ENCODE measurements at regions not wholly inside any gene's neighbourhood (a gene's known extent, or its start where the extent isn't known, plus 50 kb on each side); places are given as distances from the start of the nearest gene placed in this dataset.
"Not testable (repeated sequence)": the region's sequence is repeated elsewhere in the genome, so short reads cannot be mapped to it uniquely, and the experiment has no call there.

DNA sequence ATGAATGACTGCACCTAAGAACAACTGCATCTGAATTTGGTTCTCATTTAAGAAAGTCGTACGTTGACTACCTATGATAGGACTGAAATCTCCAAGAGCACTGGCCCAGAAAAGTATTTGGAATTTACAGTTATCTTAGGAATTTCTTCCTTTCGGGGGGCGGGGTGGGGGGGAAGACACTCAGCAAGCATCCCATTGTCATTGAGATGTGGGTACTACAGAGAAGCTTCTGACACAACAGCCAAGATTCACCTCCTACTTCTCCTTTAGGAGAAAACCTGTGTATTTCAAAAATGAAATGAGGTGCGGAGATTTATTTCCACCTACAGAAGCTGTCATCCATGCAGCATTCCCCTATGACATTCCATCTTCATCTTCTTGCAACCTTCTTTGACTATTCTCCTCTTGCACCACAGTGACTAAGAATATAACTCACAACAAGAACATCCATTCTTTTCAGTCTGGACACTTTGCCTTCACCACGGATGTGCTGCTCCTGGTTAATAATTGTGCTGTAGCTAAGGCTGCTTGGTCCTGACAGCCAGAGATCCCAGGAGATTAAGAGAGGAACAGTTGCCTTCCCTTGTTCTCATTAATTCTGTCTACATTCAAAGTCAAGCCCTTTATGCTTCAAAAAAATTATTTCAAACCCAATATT, 98.4 kb upstream of the FRMD4A start:
- no peak for DNase-seq (ENCODE audit: low spot score)

DNA sequence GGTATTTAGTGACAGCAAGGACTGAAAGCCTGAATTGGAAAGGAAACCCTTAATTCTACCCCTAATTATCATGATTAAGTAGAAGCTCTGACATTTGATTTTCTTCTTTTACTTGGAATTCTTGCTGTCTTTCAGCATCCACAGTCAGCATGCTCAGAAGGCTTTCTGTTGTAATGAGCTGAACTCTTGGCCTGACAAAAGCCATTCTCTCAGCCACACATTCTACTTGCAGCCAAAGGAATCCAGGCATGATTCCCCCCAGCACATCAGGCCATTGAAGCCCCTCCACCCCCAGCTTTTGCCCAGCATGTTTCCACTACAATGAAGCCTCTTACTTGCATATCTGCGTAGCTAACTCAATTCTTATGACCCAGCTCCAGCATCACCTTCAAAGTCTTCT, 94.3 kb upstream of the FRMD4A start:
- no peak for DNase-seq (ENCODE audit: low spot score)

DNA sequence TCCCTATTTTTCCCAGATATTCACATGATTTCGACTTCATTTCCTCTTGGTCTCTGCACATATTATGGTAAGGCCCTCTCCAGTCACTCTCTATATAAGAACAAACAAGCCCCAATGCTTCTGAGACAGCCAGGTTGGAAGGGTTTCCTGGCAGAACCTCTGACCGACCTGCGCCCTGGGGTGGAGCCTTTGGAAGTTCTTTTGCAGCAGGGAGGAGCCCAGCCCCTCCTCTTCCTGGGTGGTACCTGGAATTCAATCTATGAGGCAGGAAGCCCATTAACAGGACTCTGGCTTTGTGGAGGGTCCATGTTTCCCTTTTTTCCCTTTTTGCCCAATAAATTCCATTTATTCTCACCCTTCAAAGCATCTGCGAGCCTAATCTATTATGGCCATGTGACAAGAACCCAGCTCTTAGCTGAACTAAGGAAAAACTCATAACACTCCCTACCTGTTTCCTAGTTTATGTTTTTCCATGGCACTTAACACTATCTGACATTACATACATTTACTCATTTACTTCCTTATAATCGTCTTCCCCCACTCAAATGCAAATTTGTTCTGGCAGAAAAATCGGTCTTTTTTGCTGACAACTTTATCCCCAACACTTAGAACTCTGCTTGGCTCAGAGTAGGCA, 92.5 kb upstream of the FRMD4A start:
- no peak for DNase-seq (ENCODE audit: low spot score)

DNA sequence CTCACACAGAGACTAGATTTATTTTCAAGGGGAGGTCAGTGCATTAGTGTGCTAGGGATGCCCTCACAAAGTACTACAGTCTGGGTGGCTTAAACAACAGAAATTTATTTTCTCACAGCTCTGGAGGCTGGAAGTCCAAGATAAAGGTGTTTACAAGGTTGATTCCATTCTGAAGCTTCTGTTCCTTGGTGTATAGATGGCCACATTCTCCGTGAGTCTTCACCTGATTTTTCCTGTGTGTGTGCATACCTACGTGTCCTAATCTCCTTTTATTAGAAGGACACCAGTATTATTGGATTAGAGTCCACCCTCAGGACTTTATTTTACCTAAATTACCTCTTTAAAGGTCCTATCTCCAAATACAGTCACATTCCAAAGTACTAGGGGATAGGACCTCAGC, 91.7 kb upstream of the FRMD4A start:
- no peak for DNase-seq (ENCODE audit: low spot score)

DNA sequence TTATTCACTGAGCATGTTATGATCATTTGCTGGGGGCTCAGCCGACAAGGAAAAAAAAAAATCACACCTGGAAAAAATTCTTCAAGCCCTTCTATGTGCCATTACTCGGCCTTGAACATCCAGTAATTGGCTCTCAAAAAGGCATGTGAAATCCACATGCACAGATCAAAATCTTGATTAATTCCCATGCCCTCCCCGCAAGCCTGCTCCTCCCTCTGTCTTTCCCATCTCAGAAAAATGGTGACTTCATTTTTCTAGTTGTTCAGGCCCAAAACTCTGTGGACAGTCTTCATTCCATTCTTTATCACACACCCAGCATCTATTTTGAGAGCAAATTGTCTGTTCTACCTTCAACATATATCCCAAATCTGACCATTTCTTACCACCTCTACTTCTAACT, 91.2 kb upstream of the FRMD4A start:
- no peak for DNase-seq (ENCODE audit: low spot score)

DNA sequence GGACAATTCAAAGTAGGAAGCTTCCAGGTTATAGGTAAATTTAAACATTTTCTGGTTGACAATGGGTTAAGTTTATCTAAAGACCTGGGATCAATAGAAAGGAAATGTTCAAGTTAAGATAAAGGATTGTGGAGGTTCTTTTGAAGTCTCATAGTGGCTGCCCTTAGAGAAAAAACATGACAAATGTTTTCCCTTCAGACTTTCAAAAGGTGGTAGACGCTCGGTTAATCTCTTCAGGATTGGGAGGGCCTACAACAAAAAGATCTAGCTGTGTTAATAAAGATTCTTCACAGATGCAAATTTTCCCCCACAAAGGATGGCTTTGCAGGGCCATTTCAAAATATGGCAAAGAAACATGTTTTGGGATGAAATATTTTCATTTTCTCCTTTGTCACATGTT, 86.6 kb upstream of the FRMD4A start:
- DNase-seq (ENCODE audit: low spot score) = not testable (repeated sequence)

DNA sequence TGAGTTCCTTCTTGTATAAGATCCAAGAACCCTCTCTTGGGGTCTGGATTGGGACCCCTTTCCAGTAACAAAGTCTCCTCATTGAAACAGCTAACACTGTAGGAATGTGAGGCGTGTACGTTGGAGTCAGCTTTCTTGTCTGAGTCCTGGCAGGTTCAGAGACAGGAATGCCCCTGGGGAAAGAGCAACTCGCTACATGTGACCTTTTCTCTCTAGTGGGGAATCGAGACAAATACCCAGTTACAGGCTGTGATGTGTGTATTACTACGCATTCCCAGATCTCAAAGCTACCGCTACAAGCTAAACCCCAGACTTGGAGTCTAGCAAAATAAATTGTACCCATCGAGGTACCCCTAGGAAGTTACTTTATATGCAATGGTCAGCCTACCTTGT, 85.6 kb upstream of the FRMD4A start:
- DNase-seq (ENCODE audit: low spot score) = no peak

DNA sequence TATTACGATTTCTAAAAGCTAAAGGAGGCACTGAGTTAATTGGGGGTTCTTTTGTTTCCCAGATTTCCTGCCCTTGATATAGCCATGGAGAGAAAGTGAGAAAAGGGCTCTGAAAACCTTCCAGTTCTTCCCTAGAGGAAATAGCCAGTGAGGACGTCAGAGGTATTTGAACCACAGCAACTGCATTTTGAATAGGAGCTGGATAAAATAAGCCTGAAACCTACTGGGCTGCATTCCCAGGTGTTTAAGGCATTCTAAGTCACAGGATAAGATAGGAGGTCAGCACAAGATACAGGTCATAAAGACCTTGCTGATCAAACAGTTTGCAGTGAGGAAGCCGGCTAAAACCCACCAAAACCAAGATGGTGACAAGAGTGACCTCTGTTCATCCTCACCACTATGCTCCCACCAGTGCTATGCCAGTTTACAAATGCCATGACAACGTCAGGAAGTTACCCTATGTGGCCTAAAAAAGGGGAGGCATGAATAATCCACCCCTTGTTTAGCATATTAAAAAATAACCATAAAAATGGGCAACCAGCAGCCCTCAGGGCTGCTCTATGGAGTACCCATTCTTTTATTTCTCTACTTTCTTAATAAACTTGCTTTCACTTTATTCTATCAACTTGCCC, 85.1 kb upstream of the FRMD4A start:
- DNase-seq (ENCODE audit: low spot score) = no peak

DNA sequence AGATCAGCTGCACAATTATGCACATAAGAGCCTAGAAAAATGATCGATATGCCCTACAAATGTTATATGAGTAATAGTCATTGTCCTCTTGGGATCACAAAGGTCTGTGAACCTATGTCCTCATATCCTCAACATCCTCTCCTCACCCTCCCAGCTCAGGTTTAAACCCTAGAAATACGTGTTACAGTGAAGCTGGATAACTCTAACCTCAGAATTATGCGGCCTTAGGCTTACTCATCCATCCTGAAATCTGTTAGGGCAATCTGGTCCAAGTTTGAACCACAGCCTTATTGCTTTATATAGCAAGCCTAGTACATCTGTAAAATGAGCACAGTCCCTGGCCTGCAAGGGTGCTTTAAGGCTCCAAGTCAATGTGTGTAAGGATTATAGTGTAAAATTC, 84.2 kb upstream of the FRMD4A start:
- no peak for DNase-seq (ENCODE audit: low spot score)

DNA sequence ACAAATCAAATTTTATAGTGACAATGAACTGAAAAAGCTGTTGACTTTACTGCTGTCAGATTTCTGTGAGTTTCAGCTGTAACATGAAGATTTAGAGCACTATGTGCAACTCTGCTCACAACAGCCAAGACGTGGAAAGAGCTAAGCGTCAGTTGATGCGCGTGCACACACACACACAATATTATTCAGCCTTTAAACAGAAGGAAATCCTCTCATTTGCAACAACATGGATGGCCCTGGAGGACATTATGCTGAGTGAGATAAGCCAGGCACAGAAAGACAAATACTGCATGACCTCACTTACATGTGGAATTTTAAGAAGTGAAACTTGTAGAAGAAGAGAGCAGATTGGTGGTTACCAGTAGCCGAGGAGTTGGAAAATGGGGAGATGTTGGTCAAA, 82.8 kb upstream of the FRMD4A start:
- DNase-seq (ENCODE audit: low spot score) = no peak

DNA sequence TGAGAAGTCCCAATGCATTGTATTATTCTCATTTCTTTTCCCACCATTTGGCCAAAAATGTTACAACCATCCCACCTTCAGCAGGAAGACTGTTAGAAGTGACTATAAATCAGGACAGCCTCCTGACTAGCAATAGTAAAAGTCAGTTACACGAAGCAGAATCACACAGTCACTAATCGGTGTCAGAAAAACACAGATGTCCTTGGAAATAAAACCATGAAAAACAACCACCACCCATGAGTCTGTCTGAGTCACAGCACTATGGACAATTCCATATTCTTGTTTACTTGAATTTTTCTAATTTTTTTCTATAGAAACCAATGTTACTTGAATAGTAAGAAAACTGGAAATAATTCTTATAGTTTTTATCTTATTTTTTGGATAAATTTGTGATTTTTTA, 81.9 kb upstream of the FRMD4A start:
- DNase-seq (ENCODE audit: low spot score) = no peak

DNA sequence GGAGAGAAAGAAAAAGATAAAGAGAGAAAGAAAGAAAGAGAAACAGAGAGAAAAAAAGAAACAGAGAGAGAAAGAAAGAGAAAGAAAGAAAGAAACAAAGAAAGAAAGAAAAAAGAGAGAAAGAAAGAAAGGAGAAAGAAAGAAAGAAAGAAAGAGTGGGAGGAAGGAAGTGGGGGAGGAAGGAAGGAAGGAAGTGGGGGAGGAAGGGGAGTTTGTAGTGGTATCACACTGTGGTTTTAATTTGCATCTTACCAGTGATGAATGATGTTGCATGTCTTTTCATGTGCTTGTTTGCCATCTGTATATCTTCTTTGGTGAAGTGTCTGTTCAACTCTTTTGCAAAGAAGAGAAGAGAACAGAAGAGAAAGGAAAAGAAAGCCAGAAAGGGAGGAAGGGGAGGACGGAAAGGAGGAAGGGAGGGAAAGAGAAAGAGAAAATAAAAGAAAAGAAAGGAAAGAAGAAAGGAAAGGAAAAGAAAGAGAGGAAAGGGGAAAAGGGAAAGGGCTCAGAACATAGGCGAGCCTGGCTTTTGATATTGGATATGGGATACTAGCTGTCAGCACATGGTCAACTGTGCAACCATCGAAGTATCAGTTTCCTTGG, 79.2 kb upstream of the FRMD4A start:
- DNase-seq (ENCODE audit: low spot score) = no peak

DNA sequence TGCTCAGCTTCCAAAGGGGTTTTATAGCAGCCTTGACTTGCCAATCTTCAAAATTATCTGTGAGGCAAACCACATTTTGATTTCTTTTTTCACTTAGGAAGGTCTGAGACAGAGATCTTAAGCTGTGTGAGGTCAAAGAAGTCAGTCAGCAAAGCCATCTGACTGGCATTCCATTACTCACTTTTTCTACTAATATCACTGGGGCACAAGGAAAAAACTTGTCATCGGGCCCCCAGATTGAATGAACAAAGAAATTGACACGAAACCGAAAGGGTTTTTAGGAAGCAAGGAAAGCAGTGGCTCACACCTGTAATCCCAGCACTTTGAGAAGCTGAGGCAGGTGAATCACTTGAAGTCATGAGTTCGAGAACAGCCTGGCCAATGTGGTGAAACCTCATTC, 78.5 kb upstream of the FRMD4A start:
- DNase-seq (ENCODE audit: low spot score) = no peak

DNA sequence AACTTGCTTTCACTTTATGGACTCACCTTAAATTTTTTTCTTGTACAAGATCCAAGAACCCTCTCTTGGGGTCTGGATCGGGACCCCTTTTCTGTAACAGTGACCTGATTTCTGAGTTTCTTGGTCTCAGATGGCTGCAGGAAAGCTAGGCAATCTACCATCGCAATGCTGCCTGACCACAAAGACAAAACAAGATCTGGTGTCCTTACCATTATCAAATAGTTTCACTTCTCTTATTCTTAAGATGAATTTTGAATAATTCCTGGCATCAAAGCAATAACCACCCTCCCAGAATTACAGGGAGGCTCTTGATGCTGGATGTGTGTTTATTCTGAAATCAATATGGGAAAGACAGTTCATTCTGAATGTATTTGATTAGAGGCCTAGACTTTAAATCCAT, 77.4 kb upstream of the FRMD4A start:
- DNase-seq (ENCODE audit: low spot score) = no peak

DNA sequence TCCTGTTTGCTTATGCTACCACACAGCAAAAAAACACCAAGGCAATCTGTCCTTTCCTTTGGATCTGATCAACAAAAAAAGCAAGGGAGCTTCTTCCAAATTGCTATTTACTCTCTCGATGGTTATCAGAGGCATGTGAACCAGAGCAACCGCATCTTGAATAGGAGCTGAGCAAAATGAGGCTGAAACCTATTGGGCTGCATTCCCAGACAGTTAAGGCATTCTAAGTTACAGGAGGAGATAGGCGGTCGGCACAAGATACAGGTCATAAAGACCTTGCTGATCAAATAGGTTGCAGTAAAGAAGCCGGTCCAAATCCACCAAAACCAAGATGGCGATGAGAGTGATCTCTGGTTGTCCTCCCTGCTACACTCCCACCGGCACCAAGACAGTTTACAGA, 76.8 kb upstream of the FRMD4A start:
- DNase-seq (ENCODE audit: low spot score) = no peak

DNA sequence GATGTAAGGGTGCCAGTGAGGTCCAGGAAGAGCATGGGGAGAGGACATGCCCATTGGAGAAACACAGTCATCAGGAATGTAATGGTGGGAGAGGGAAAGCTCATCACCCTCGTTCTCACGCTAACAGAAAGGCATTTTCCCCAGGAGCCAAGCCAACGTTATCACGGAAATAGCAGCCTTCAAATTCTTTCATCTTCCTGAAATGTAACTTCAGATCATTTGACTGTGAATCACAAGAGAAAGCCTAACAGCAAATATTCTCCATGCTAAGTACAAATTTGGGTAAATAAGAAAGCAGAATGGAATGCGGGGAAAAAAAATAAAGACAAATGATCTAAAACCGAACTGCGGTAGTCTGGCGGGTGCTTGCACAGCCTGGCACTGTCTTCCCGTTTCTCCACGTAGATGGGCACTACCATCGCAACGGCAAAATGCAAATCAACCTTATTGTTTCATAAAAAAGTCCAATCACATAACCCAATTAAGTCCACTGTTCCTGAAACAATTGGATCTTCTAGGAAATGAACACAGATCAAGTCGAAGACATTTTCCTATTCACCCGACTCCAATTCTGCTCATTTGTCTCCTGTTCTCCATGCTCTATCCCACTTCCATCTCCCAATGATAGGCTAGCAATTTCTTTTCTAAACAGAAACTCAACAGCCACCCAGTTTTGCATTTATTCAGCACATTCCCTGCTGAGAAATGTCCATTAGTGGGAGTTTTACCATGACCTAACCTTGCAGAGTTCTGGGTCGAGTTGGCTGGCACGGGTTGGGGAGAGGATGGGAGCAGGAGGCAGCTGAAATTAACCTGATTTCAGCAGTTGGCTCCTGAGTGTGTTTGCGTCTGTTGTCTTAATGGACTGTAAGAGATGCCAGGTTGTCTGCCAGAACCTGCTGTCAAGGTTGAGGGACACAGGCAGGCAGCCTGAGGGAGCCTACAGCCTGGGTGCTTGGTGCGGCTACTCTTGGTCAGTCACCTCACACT, 74.6 kb upstream of the FRMD4A start:
- DNase-seq (ENCODE audit: low spot score) = peak; percentile 24

DNA sequence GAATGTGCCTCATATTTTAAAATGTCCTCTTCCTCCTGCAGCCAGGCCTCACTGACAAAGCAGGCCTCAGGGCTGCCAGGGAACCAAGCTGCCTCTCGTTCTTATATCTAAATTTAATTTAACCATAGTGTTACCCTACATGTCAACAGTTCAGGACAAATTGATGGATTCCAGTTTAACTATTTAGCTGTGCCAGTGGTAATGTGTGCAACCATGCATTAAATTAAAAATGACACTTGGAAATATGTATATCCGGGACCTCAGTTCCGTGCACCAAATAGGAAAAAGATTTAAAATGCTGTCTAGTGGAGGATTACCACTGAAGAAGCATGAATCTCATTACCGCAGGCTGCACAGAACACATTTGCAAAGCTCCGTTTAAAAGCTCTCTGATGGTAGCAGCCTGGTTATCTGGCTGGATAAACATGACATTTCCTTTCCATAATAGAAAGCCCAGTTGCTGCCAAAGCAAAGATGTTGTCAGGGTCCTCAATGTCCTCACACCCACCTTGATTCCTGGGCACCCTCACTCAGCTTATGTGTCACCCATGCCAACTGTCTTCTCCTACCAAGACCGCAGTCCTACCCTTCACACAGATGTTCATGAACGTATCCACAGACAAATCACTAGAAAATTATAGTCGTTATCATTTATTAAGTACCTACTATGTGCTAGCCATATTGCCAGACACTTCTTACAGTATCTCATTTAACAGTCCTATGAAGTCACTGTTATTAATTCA, 73.3 kb upstream of the FRMD4A start:
- no peak for DNase-seq (ENCODE audit: low spot score)

DNA sequence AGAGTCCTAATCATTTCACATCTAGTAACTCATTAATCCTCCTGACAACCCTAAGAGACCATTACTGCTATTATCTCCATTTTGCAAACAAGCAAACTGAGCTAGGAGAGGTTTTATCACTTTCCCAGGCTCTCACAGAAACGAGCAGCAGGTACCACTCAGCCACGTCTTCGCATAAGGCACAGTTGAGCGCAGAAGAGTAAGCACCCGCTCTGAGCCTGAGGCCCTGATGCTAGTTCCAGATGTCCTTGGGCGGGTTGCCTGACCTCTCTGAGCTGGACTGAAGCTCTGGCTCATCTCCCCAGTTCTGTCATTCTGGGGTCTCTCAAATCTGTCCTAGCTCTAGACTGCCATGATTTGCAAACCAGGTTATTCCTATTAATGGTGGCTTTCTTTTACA, 72.6 kb upstream of the FRMD4A start:
- no peak for DNase-seq (ENCODE audit: low spot score)

DNA sequence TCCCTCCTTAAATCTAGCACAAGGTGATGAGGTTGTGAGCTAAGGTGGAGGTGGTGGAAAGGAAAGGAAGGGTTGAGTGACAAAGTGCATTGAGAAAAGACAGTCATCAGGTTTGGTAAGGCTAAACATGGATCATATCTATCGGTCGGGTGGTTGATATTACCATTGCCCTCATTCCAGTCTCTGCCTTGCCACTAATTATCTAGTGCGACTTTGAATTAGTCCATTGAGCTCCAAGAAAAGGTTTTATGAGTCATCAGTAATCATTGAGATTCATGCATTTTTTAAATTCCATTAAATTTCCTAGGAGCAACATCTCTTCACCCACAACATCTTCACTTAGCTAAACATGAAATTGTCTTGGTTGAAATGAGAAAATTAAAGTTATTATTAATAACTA, 68.9 kb upstream of the FRMD4A start:
- no peak for DNase-seq (ENCODE audit: low spot score)

DNA sequence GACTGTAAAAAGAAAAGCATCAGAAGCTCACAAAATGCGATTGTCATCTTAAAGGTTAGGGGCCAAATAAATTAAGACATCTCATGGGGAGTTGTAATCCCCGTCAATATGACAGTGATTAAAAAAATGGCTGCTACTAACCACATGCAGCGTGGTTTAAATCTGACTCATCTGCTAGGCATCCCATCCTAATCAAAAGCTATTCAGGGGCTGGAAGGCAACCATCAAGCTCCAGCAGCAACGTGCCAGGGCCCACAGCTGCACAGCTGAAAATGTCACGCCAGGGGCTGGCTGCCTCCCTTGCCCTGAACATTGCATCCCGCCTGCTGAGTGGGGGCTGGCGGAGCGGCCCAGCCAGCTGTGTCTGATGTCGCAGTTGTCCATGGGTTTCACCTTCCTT, 66.3 kb upstream of the FRMD4A start:
- peak; percentile 61 for DNase-seq (ENCODE audit: low spot score)

DNA sequence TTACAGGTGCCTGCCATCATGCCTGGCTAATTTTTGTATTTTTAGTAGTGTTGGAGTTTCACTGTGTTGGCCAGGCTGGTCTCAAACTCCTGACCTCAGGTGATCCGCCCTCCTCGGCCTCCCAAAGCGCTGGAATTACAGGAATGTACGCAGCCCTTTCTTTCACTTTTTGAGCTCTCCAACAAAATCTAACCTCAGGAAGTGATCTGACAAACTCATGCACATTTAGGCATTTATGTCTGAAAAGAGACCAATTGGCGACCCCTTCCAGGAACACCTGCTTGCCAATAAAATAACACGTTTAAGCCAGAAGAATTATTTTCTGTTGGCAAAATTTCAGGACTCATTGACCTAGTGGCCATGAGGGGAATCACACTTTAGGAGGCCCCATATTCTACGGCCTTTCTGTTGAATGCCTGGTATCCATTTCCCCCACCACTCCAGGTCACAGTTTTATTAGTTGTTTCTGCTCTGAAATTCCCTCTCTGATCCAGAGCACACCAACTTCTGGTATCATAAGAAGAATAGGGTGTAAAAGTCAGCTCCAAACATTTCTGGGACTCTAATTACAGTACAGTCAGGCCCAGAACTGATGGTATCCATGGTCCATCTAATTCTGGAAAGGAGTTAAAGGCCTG, 65.8 kb upstream of the FRMD4A start:
- no peak for DNase-seq (ENCODE audit: low spot score)
